ENCODE measurements at regions not wholly inside any gene's neighbourhood (a gene's known extent, or its start where the extent isn't known, plus 50 kb on each side); places are given as distances from the start of the nearest gene placed in this dataset.

DNA sequence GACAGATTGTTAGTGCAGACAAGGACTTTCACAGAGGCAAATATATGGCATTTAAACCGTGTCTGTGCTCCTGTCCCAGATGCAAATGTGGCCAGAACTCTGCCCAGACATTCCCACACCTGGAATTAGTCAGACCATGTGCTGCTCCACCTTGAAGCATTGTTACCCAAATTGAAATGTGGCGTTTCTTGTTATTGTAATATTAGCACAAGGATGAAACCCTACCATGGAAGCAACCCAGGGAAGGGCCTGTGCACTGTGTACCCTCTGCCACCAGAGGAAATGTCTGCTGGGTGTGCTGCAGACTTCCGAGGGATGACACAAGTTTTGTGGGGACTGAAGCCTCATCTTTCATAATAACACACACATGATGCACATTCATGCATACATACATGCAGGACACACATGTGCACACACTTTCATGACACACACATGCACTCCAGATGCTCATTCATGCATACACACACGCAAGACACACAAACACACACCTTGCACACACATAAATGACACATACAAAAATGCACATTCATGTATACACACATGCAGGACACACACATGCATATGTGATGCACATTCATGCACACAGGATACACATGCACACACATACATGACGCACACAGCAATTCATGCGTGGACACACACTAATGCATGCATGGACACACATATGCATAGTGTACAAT is 133.2 kb upstream of the SNTG2 start:
- Mint-ChIP-seq H3K27ac (no peak overlapping the region), H3K4me1 (no peaks in the 10 kb centered on the region), H3K4me3 (no peak overlapping the region), H3K9me3 (peaks cover 0 to 3% (median 0%) of the 10 kb centered on the region in 7 donors), H3K36me3 (no peaks in the 10 kb centered on the region), H3K27me3 (no peaks in the 10 kb centered on the region)
- H3K4me1 ChIP-seq (ENCODE audit: control insufficient read depth, insufficient read depth, low read length, poor library complexity, severe bottlenecking) = no peaks in the 10 kb centered on the region
- H3K36me3 ChIP-seq (ENCODE audit: control insufficient read depth, insufficient read depth, low read length) = no peaks in the 10 kb centered on the region
- no peak overlapping the region for H3K4me3 ChIP-seq (ENCODE audit: low read depth, low read length)
- ATAC-seq (ENCODE audit: low read depth in 2 of 2) = no peak
- H3K9me3 ChIP-seq (ENCODE audit: control insufficient read depth in 2 of 2, low read length in 2 of 2) = no peaks in the 10 kb centered on the region
- no peak overlapping the region for H3K27ac ChIP-seq (ENCODE audit: insufficient read depth, low read length, poor library complexity, severe bottlenecking)
- no peak for DNase-seq
- H3K27me3 ChIP-seq (ENCODE audit: control insufficient read depth, insufficient read depth, low read length) = no peaks in the 10 kb centered on the region

DNA sequence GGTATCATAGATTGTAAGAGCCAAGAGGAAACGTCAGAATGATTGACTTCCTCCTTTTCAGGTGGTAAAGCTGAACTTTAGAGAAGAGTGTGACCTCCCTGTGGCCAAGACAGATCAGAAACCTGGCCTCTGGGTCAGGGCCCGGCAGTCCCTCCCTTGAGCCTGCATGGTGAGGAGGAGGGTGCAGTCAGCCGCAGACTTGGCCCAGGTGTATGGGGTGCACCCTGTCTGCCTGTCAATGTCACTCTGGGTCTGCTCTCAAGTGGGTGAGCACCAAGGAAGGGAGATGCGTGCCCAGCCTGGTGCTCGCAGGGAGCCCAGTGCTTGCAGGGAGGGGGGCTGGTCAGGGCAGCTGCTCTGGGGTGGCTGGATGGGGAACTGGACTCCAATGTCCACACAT is 134.4 kb upstream of the SNTG2 start:
- Mint-ChIP-seq H3K36me3 (no peaks in the 10 kb centered on the region), H3K4me1 (no peaks in the 10 kb centered on the region), H3K27me3 (no peaks in the 10 kb centered on the region), H3K4me3 (no peak overlapping the region), H3K27ac (no peak overlapping the region), H3K9me3 (peaks cover 0 to 3% (median 0%) of the 10 kb centered on the region in 7 donors)
- Histone ChIP-seq H3K4me3 (ENCODE audit: low read depth, low read length) (no peak overlapping the region), H3K27ac (ENCODE audit: insufficient read depth, low read length, poor library complexity, severe bottlenecking) (no peak overlapping the region), H3K4me1 (ENCODE audit: control insufficient read depth, insufficient read depth, low read length, poor library complexity, severe bottlenecking) (no peaks in the 10 kb centered on the region), H3K27me3 (ENCODE audit: control insufficient read depth, insufficient read depth, low read length) (no peaks in the 10 kb centered on the region), H3K9me3 (ENCODE audit: control insufficient read depth in 2 of 2, low read length in 2 of 2) (no peaks in the 10 kb centered on the region), H3K36me3 (ENCODE audit: control insufficient read depth, insufficient read depth, low read length) (no peaks in the 10 kb centered on the region)
- no peak for DNase-seq
- no peak for ATAC-seq (ENCODE audit: low read depth in 2 of 2)

DNA sequence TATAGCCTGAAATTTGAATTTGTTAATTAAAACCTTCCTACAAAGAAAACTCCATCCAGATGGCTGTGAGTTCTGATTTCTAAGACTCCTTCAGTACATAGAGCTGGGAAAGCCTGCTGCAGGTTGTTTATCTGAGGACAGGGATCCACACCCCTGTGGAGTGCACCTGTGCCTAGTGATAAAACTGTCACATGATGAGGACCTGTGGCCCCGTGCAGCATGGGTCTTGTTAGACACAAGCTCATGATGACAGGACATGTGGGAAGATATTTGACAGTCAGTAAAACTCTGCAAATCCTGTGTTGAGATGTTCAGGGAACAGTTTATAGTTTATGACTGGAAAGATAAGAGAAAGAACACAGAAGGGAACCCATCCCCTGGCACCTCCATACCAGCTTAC is 133.2 kb upstream of the TMEM18 start:
- Mint-ChIP-seq H3K4me1 (no peaks in the 10 kb centered on the region), H3K36me3 (no peaks in the 10 kb centered on the region), H3K27me3 (no peaks in the 10 kb centered on the region), H3K9me3 (peaks cover 0 to 4% (median 0%) of the 10 kb centered on the region in 7 donors), H3K4me3 (no peak overlapping the region), H3K27ac (no peak overlapping the region)
- no peak overlapping the region for H3K27ac ChIP-seq (ENCODE audit: insufficient read depth, low read length, poor library complexity, severe bottlenecking)
- no peaks in the 10 kb centered on the region for H3K36me3 ChIP-seq (ENCODE audit: control insufficient read depth, insufficient read depth, low read length)
- H3K27me3 ChIP-seq (ENCODE audit: control insufficient read depth, insufficient read depth, low read length) = no peaks in the 10 kb centered on the region
- no peaks in the 10 kb centered on the region for H3K4me1 ChIP-seq (ENCODE audit: control insufficient read depth, insufficient read depth, low read length, poor library complexity, severe bottlenecking)
- no peak for ATAC-seq (ENCODE audit: low read depth in 2 of 2)
- H3K9me3 ChIP-seq (ENCODE audit: control insufficient read depth in 2 of 2, low read length in 2 of 2) = no peaks in the 10 kb centered on the region
- no peak overlapping the region for H3K4me3 ChIP-seq (ENCODE audit: low read depth, low read length)
- DNase-seq = no peak

DNA sequence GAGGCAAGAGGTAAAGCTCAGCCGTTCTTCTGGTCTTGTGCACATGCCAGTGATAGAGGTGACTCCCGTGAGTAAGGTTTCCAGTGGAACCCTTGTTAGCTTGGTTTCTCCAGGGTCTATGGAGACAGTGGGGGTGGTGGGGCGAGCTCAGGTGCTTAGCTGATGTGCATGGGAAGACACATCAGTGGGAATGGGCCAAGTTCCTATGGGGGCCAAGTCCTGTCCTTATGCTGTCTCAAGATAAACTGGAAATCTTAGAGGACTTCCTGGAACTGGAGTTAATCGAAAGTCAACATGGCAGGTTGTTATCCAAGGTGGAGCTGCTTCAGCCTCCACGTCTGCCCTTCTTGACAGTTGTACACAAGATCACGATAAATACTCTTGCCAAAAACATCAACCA is 130.1 kb upstream of the TMEM18 start:
- Mint-ChIP-seq H3K9me3 (peaks cover 0 to 2% (median 0%) of the 10 kb centered on the region in 7 donors), H3K27me3 (no peaks in the 10 kb centered on the region), H3K4me1 (no peaks in the 10 kb centered on the region), H3K27ac (peak overlapping the region in 1 of 3 donors; percentile 28), H3K36me3 (no peaks in the 10 kb centered on the region), H3K4me3 (no peak overlapping the region)
- no peaks in the 10 kb centered on the region for H3K27me3 ChIP-seq (ENCODE audit: control insufficient read depth, insufficient read depth, low read length)
- H3K36me3 ChIP-seq (ENCODE audit: control insufficient read depth, insufficient read depth, low read length) = no peaks in the 10 kb centered on the region
- H3K9me3 ChIP-seq (ENCODE audit: control insufficient read depth in 2 of 2, low read length in 2 of 2) = no peaks in the 10 kb centered on the region
- ATAC-seq (ENCODE audit: low read depth in 2 of 2) (no peak), DNase-seq (no peak)
- H3K4me3 ChIP-seq (ENCODE audit: low read depth, low read length) = no peak overlapping the region
- no peak overlapping the region for H3K27ac ChIP-seq (ENCODE audit: insufficient read depth, low read length, poor library complexity, severe bottlenecking)
- no peaks in the 10 kb centered on the region for H3K4me1 ChIP-seq (ENCODE audit: control insufficient read depth, insufficient read depth, low read length, poor library complexity, severe bottlenecking)

DNA sequence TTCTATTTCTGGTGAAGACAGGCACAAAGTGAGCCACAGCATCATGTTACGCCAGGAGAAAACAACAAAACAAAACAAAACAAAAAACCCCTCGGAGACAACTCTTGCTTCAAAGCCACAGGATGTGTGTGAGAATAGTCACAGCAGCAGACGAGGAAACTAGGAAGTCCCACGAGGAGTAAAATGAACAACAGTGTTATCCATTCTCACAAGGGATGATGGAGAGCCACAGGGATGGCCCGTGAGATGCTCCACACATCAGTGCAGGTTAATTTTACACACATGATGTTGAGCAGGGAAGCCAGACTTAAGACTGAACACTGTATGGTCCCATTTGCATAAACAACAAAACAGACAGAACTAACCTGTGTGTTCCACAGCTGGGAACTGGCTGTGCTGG is 128.5 kb upstream of the TMEM18 start:
- H3K27me3 Mint-ChIP-seq = no peaks in the 10 kb centered on the region
- peaks cover 0 to 2% (median 0%) of the 10 kb centered on the region in 7 donors for H3K9me3 Mint-ChIP-seq
- H3K4me1 Mint-ChIP-seq = no peaks in the 10 kb centered on the region
- ATAC-seq (ENCODE audit: low read depth in 2 of 2) (no peak), DNase-seq (no peak)
- Histone ChIP-seq H3K27ac (ENCODE audit: insufficient read depth, low read length, poor library complexity, severe bottlenecking) (no peak overlapping the region), H3K27me3 (ENCODE audit: control insufficient read depth, insufficient read depth, low read length) (no peaks in the 10 kb centered on the region), H3K36me3 (ENCODE audit: control insufficient read depth, insufficient read depth, low read length) (no peaks in the 10 kb centered on the region), H3K4me1 (ENCODE audit: control insufficient read depth, insufficient read depth, low read length, poor library complexity, severe bottlenecking) (no peaks in the 10 kb centered on the region), H3K4me3 (ENCODE audit: low read depth, low read length) (no peak overlapping the region), H3K9me3 (ENCODE audit: control insufficient read depth in 2 of 2, low read length in 2 of 2) (no peaks in the 10 kb centered on the region)
- no peaks in the 10 kb centered on the region for H3K36me3 Mint-ChIP-seq
- H3K27ac Mint-ChIP-seq = no peak overlapping the region
- no peak overlapping the region for H3K4me3 Mint-ChIP-seq

DNA sequence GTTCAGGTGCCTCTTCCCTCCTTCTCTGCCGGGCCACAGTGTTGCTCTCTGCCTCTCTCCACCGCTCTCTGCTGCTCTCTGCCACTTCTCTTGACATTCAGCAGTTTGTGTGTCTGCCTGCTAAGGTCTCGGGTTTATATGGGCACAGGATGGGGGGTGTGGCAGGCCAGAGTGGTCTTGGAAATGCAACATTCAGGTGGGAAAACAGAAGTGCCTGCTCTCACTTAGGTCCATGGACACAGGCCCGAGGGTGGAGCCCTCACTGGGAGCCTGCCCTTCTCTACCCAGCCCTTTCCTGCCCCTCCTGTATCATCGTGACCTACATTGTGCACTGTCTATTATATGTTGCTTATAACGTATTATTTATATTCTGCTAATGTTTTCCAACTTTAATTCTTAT is 120.8 kb upstream of the TMEM18 start:
- DNase-seq (no peak), ATAC-seq (ENCODE audit: low read depth in 2 of 2) (no peak)
- H3K27me3 ChIP-seq (ENCODE audit: control insufficient read depth, insufficient read depth, low read length) = no peaks in the 10 kb centered on the region
- Mint-ChIP-seq H3K9me3 (no peaks in the 10 kb centered on the region), H3K27ac (no peak overlapping the region), H3K27me3 (no peaks in the 10 kb centered on the region), H3K4me3 (no peak overlapping the region), H3K4me1 (no peaks in the 10 kb centered on the region), H3K36me3 (no peaks in the 10 kb centered on the region)
- no peaks in the 10 kb centered on the region for H3K9me3 ChIP-seq (ENCODE audit: control insufficient read depth in 2 of 2, low read length in 2 of 2)
- no peaks in the 10 kb centered on the region for H3K4me1 ChIP-seq (ENCODE audit: control insufficient read depth, insufficient read depth, low read length, poor library complexity, severe bottlenecking)
- H3K27ac ChIP-seq (ENCODE audit: insufficient read depth, low read length, poor library complexity, severe bottlenecking) = no peak overlapping the region
- no peaks in the 10 kb centered on the region for H3K36me3 ChIP-seq (ENCODE audit: control insufficient read depth, insufficient read depth, low read length)
- no peak overlapping the region for H3K4me3 ChIP-seq (ENCODE audit: low read depth, low read length)

DNA sequence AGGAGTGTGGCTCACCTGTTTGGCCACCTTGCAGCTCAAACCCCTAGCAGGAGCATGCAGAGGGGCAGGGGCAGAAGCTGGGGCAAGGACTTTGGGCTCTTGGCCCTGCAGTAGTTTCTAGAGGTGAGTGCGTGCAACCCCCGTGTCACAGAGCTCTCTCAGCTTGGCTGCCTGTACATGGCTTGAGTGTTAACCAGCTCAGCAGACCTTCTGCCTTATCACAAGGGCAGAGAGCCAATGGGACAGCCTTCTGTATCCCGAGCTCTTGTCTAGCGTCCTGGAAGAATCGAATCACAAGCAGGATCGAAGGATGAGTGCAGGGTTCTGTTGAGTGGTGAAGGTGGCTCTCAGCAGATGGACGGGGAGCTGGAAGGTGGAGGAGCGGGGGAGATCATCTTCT is 120.3 kb upstream of the TMEM18 start:
- no peaks in the 10 kb centered on the region for H3K36me3 ChIP-seq (ENCODE audit: control insufficient read depth, insufficient read depth, low read length)
- H3K4me3 Mint-ChIP-seq = no peak overlapping the region
- no peaks in the 10 kb centered on the region for H3K27me3 ChIP-seq (ENCODE audit: control insufficient read depth, insufficient read depth, low read length)
- ATAC-seq (ENCODE audit: low read depth in 2 of 2) (no peak), DNase-seq (no peak)
- no peaks in the 10 kb centered on the region for H3K9me3 Mint-ChIP-seq
- no peaks in the 10 kb centered on the region for H3K4me1 ChIP-seq (ENCODE audit: control insufficient read depth, insufficient read depth, low read length, poor library complexity, severe bottlenecking)
- no peak overlapping the region for H3K27ac Mint-ChIP-seq
- no peak overlapping the region for H3K27ac ChIP-seq (ENCODE audit: insufficient read depth, low read length, poor library complexity, severe bottlenecking)
- no peaks in the 10 kb centered on the region for H3K36me3 Mint-ChIP-seq
- no peak overlapping the region for H3K4me3 ChIP-seq (ENCODE audit: low read depth, low read length)
- H3K9me3 ChIP-seq (ENCODE audit: control insufficient read depth in 2 of 2, low read length in 2 of 2) = no peaks in the 10 kb centered on the region
- H3K4me1 Mint-ChIP-seq = no peaks in the 10 kb centered on the region
- no peaks in the 10 kb centered on the region for H3K27me3 Mint-ChIP-seq

DNA sequence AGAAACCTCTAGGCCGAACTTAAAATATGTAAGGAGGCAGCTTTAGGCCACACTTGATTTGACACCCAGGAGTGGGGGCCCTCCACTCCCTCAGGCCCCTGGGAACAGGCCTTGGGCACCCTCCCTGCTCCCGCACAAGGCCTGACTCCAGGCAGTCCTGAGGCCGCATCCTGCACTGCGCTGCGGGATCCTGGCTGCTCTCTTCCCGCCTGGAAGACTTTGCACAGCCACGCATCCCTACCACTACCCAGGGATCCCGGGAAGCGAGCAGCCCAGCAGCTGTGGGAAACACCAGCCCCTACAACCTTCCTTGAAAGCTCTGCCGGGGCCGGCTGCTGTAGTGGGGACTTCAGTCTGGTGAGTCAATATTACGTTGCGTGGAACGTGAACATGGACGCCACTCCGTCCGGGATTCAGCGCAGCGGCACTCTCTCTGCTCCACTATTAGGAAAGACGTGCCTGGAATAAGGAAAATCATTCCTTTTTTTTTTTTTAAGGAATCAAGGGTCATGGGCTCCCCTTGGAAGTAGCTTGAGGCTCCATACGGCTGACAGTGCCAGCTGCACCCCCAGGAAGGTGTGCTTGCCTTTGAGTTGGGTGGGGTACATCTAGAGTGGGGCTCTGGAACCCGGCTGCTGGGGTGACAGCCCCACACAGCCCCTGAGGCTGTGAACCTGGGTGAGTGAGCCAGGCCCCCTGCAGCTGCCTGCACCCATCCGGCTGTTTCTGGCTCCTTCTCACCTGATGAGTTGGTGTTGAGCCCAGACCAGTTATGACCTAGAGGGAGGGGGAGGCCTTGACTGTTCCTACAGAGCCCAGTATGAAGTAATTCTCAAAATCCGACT is 119.2 kb upstream of the TMEM18 start:
- no peak overlapping the region for H3K4me3 Mint-ChIP-seq
- Histone ChIP-seq H3K27me3 (ENCODE audit: control insufficient read depth, insufficient read depth, low read length) (no peaks in the 10 kb centered on the region), H3K9me3 (ENCODE audit: control insufficient read depth in 2 of 2, low read length in 2 of 2) (no peaks in the 10 kb centered on the region), H3K27ac (ENCODE audit: insufficient read depth, low read length, poor library complexity, severe bottlenecking) (no peak overlapping the region), H3K4me3 (ENCODE audit: low read depth, low read length) (no peak overlapping the region), H3K36me3 (ENCODE audit: control insufficient read depth, insufficient read depth, low read length) (no peaks in the 10 kb centered on the region), H3K4me1 (ENCODE audit: control insufficient read depth, insufficient read depth, low read length, poor library complexity, severe bottlenecking) (no peaks in the 10 kb centered on the region)
- ATAC-seq (ENCODE audit: low read depth in 2 of 2) (no peak), DNase-seq (no peak)
- H3K4me1 Mint-ChIP-seq = peaks cover 0 to 5% (median 0%) of the 10 kb centered on the region in 4 donors
- H3K9me3 Mint-ChIP-seq = no peaks in the 10 kb centered on the region
- H3K27me3 Mint-ChIP-seq = no peaks in the 10 kb centered on the region
- H3K27ac Mint-ChIP-seq = no peak overlapping the region
- H3K36me3 Mint-ChIP-seq = no peaks in the 10 kb centered on the region
